HL-60 (cell line): ENCODE measurements at regions not wholly inside any gene's neighbourhood (a gene's known extent, or its start where the extent isn't known, plus 50 kb on each side); places are given as distances from the start of the nearest gene placed in this dataset.

ENCODE experiments used
- CTCF ChIP-seq: IDR thresholded peaks from one replicate; pipeline ENCODE4 v1.5.1; 2011; ENCODE audit warnings: low read length, control low read depth, inconsistent platforms; ENCODE audit not compliant: insufficient read depth
- GABPA ChIP-seq: IDR thresholded peaks from 2 replicates; pipeline ENCODE4 v1.6.1; 2012; ENCODE audit warnings: low read depth
- POLR2AphosphoS5 ChIP-seq: IDR thresholded peaks from 2 replicates; pipeline ENCODE4 v1.6.1; 2012; ENCODE audit warnings: low read depth
- REST ChIP-seq: IDR thresholded peaks from 2 replicates; pipeline ENCODE4 v1.6.1; 2012; ENCODE audit warnings: low read depth; ENCODE audit not compliant: insufficient replicate concordance
- SPI1 ChIP-seq: IDR thresholded peaks from 2 replicates; pipeline ENCODE4 v1.6.1; 2012; ENCODE audit warnings: low read depth, mild to moderate bottlenecking, borderline replicate concordance

GRCh38 chr18:53843113-53843760 is 381.2 kb downstream of the MBD2 start:
- no peak for TF ChIP-seq CTCF
- TF ChIP-seq POLR2AphosphoS5: no peak
- TF ChIP-seq GABPA: no peak
- no peak for TF ChIP-seq REST
- TF ChIP-seq SPI1: no peak
